ENCODE measurements at regions not wholly inside any gene's neighbourhood (a gene's known extent, or its start where the extent isn't known, plus 50 kb on each side); places are given as distances from the start of the nearest gene placed in this dataset.

DNA sequence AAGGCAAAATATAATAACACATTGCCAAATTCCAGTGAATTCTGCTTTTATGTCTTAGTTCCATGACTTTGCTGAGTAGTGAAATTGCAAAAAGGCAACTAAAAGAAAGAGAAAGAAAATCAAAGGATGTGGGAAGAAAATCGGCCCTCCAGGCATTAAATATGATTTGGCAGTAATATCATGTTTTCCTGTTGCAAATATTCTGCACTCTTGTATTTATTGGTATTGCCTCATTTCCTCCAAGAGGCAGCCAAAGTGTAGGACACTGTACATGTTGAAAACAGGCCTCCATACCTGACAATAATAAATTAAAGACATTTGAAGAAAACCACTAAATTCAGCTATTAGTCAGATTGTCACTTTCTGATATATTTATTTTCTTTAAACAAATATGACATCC, 460.0 kb upstream of the NOX3 start (continued):
- no peak for TF ChIP-seq CEBPB (IDR thresholded peaks at IDR 0.05; ENCODE audit: low read depth)
- no peak for TF ChIP-seq ZFX (IDR thresholded peaks at IDR 0.05)
- no peak for TF ChIP-seq ZNF274 (IDR thresholded peaks at IDR 0.05; ENCODE audit: low read depth, low read length)
- no peak for TF ChIP-seq CBX3 (IDR thresholded peaks at IDR 0.05; ENCODE audit: low read depth)
- TF ChIP-seq RAD21 (IDR thresholded peaks at IDR 0.05; ENCODE audit: low read depth) = no peak
- TF ChIP-seq, protein P1, sequence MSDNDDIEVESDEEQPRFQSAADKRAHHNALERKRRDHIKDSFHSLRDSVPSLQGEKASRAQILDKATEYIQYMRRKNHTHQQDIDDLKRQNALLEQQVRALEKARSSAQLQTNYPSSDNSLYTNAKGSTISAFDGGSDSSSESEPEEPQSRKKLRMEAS (IDR thresholded peaks at IDR 0.05) = no peak
- no peak for TF ChIP-seq POLR2AphosphoS5 (IDR thresholded peaks at IDR 0.05; ENCODE audit: low read depth, low read length)

DNA sequence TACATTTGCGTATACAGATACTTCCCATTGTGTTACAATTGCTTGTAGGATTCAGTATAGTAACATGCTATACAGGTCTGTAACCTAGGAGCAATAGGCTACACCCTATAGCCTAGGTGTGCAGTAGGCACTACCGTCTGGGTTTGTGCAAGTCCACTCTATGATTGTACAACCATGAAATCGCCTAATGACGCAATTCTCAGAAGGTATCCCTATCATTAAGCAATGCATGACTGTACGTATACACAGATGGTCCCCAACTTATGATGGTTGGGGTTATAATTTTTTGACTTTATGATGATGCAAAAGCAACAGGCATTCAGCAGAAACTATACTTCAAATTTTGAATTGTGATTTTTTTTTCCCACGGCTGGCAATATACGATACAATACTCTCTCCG, 458.2 kb upstream of the NOX3 start:
- H3K36me3 ChIP-seq (ENCODE audit: control insufficient read depth in 1 of 2, insufficient read depth in 2 of 2, low read length in 2 of 2) = no peaks in the 10 kb centered on the region
- no peaks in the 10 kb centered on the region for H3K9me3 ChIP-seq (ENCODE audit: control insufficient read depth in 1 of 2, insufficient read depth in 1 of 2, low read depth in 1 of 2, low read length in 2 of 2)
- H4K20me1 ChIP-seq (ENCODE audit: insufficient read depth) = no peaks in the 10 kb centered on the region
- H2AFZ ChIP-seq (ENCODE audit: low read depth, low read length, poor library complexity, severe bottlenecking) = no peak overlapping the region
- RAD21 ChIA-PET (ENCODE audit: low non-redundant PET in 1 of 2, low total read pairs in 2 of 2, uncharacterized antibody in 2 of 2, unreplicated experiment in 2 of 2) = no interaction called here
- no TSS peak for BruUV-seq (replicated peaks)
- no peaks in the 10 kb centered on the region for H3K4me1 ChIP-seq (ENCODE audit: control insufficient read depth in 1 of 2, insufficient read depth in 2 of 2, low read length in 2 of 2)
- no peak for TF ChIP-seq EZH2phosphoT487 (IDR thresholded peaks at IDR 0.05; ENCODE audit: borderline replicate concordance)
- TF ChIP-seq, protein P1 (IDR thresholded peaks at IDR 0.05) = no peak
- TF ChIP-seq ZNF274 (IDR thresholded peaks at IDR 0.05; ENCODE audit: low read depth, low read length) = no peak
- no peak for TF ChIP-seq SP1 (IDR thresholded peaks at IDR 0.05; ENCODE audit: low read depth)
- no peak for TF ChIP-seq CBX3 (IDR thresholded peaks at IDR 0.05; ENCODE audit: low read depth)
- H3K79me2 ChIP-seq (ENCODE audit: insufficient read depth, low read length) = no peaks in the 10 kb centered on the region
- no peaks in the 10 kb centered on the region for H3K27me3 ChIP-seq (ENCODE audit: insufficient read depth, low read length)
- H3K27ac ChIP-seq (ENCODE audit: low read depth, low read length) = no peak overlapping the region
- no peak overlapping the region for H3K9ac ChIP-seq (ENCODE audit: low read length)
- H3K4me2 ChIP-seq (ENCODE audit: low read length) = no peak overlapping the region
- intact Hi-C loops (cut with micrococcal nuclease) = no loop called here
- CTCF ChIA-PET = no interaction called here
- H3K4me3 ChIP-seq (replicated peaks in 1 of 2; ENCODE audit: low read depth in 1 of 2, low read length in 2 of 2) = no peak overlapping the region
- no peak for ATAC-seq
- no peaks in the 10 kb centered on the region for H3K9me2 ChIP-seq (ENCODE audit: insufficient read depth)
- POLR2A ChIA-PET = no interaction called here
- no peak for DNase-seq (ENCODE audit: low read depth, low spot score)

DNA sequence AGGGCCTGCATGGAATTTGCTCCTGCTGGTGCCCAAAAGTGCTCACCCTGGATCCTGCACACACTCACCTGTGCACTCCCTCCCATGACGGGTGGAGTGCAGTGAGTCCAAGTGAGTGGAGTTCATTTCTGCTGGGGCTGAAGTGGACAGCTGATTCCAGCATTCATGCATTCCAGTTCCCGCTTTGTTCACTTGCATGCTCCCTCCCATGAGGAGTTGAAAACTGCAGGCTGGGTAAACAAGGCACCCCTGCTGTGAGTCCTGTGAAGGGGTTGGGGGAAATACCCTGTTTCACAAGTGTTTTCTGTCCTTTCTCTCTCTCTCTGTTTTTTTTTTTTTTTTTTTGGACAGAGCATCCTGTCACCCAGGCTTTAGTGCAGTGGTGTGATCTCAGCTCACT, 454.1 kb upstream of the NOX3 start:
- Histone ChIP-seq H3K9me3 (ENCODE audit: control insufficient read depth in 1 of 2, insufficient read depth in 1 of 2, low read depth in 1 of 2, low read length in 2 of 2) (no peaks in the 10 kb centered on the region), H3K9me2 (ENCODE audit: insufficient read depth) (no peaks in the 10 kb centered on the region), H3K4me3 (replicated peaks in 1 of 2; ENCODE audit: low read depth in 1 of 2, low read length in 2 of 2) (no peak overlapping the region), H3K4me2 (ENCODE audit: low read length) (no peak overlapping the region), H3K27me3 (ENCODE audit: insufficient read depth, low read length) (no peaks in the 10 kb centered on the region), H4K20me1 (ENCODE audit: insufficient read depth) (no peaks in the 10 kb centered on the region), H3K79me2 (ENCODE audit: insufficient read depth, low read length) (no peaks in the 10 kb centered on the region), H3K4me1 (ENCODE audit: control insufficient read depth in 1 of 2, insufficient read depth in 2 of 2, low read length in 2 of 2) (no peaks in the 10 kb centered on the region), H3K9ac (ENCODE audit: low read length) (no peak overlapping the region), H2AFZ (ENCODE audit: low read depth, low read length, poor library complexity, severe bottlenecking) (no peak overlapping the region), H3K27ac (ENCODE audit: low read depth, low read length) (no peak overlapping the region), H3K36me3 (ENCODE audit: control insufficient read depth in 1 of 2, insufficient read depth in 2 of 2, low read length in 2 of 2) (no peaks in the 10 kb centered on the region)
- no TSS peak for BruUV-seq (replicated peaks)
- POLR2A ChIA-PET = no interaction called here
- RAD21 ChIA-PET (ENCODE audit: low non-redundant PET in 1 of 2, low total read pairs in 2 of 2, uncharacterized antibody in 2 of 2, unreplicated experiment in 2 of 2) = no interaction called here
- intact Hi-C loops (cut with micrococcal nuclease) = no loop called here
- no peak for ATAC-seq
- CTCF ChIA-PET = no interaction called here
- no peak for DNase-seq (ENCODE audit: low read depth, low spot score)
- TF ChIP-seq EGR1 (IDR thresholded peaks at IDR 0.05; ENCODE audit: low read depth) = no peak
- TF ChIP-seq RAD21 (IDR thresholded peaks at IDR 0.05; ENCODE audit: low read depth) = no peak
- TF ChIP-seq, protein P2, sequence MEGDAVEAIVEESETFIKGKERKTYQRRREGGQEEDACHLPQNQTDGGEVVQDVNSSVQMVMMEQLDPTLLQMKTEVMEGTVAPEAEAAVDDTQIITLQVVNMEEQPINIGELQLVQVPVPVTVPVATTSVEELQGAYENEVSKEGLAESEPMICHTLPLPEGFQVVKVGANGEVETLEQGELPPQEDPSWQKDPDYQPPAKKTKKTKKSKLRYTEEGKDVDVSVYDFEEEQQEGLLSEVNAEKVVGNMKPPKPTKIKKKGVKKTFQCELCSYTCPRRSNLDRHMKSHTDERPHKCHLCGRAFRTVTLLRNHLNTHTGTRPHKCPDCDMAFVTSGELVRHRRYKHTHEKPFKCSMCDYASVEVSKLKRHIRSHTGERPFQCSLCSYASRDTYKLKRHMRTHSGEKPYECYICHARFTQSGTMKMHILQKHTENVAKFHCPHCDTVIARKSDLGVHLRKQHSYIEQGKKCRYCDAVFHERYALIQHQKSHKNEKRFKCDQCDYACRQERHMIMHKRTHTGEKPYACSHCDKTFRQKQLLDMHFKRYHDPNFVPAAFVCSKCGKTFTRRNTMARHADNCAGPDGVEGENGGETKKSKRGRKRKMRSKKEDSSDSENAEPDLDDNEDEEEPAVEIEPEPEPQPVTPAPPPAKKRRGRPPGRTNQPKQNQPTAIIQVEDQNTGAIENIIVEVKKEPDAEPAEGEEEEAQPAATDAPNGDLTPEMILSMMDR (IDR thresholded peaks at IDR 0.05 in 2 of 3, conservative IDR thresholded peaks at IDR 0.05 in 1 of 3; ENCODE audit: borderline replicate concordance in 1 of 3, insufficient read depth in 1 of 3, low read depth in 2 of 3, low read length in 2 of 3) = no peak
- TF ChIP-seq ELF1 (IDR thresholded peaks at IDR 0.05; ENCODE audit: borderline replicate concordance, low read depth) = no peak
- no peak for TF ChIP-seq POLR2A (IDR thresholded peaks at IDR 0.05; ENCODE audit: borderline replicate concordance, extremely low read depth, insufficient read depth, insufficient read length)
- TF ChIP-seq POLR2AphosphoS5 (IDR thresholded peaks at IDR 0.05; ENCODE audit: low read depth, low read length) = no peak
- no peak for TF ChIP-seq SRF (IDR thresholded peaks at IDR 0.05; ENCODE audit: low read depth)
- TF ChIP-seq ZNF274 (IDR thresholded peaks at IDR 0.05; ENCODE audit: low read depth, low read length) = no peak
- no peak for TF ChIP-seq TCF7L2 (IDR thresholded peaks at IDR 0.05; ENCODE audit: borderline replicate concordance, extremely low read depth, insufficient read depth, insufficient read length)
- no peak for TF ChIP-seq EZH2phosphoT487 (IDR thresholded peaks at IDR 0.05; ENCODE audit: borderline replicate concordance)
